Fibroblast of lung (primary cell): ENCODE measurements at regions not wholly inside any gene's neighbourhood (a gene's known extent, or its start where the extent isn't known, plus 50 kb on each side); places are given as distances from the start of the nearest gene placed in this dataset.

Source experiments
- DNase-seq, 2 donors: peaks; one replicate each; pipeline versions ENCODE4 v3.0.0 to v3.0.0-alpha.2; 2010; ENCODE audit warnings: low read depth in 2 of 2
- H2AFZ ChIP-seq: 2 replicates; pipeline ENCODE4 v1.5.1; 2012; ENCODE audit warnings: low read length, control low read depth, inconsistent platforms
- H3K27ac ChIP-seq: 2 replicates; pipeline ENCODE4 v1.5.1; 2011; ENCODE audit warnings: low read length, control low read depth; ENCODE audit not compliant: insufficient read depth
- H3K27me3 ChIP-seq: 2 replicates; pipeline ENCODE4 v1.5.1; 2011; ENCODE audit warnings: mild to moderate bottlenecking, low read length; ENCODE audit not compliant: control insufficient read depth, insufficient read depth
- H3K36me3 ChIP-seq: 2 replicates; pipeline ENCODE4 v1.5.1; 2011; ENCODE audit warnings: low read length; ENCODE audit not compliant: control insufficient read depth, insufficient read depth
- H3K4me1 ChIP-seq: 2 replicates; pipeline ENCODE4 v1.5.1; 2011; ENCODE audit warnings: low read length; ENCODE audit not compliant: control insufficient read depth, insufficient read depth; ENCODE audit errors: extremely low read depth
- H3K4me2 ChIP-seq: 2 replicates; pipeline ENCODE4 v1.5.1; 2011; ENCODE audit warnings: low read length, control low read depth; ENCODE audit not compliant: insufficient read depth; ENCODE audit errors: extremely low read depth
- H3K4me3 ChIP-seq, 4 experiments: fragments of 200-600 bp in 1 of 4; sonication (generic) in 1 of 4; replicated peaks in 1 of 4; 2 replicates each; pipeline ENCODE4 v1.5.1; 2011 to 2016; ENCODE audit warnings: low read length in 4 of 4, low read depth in 3 of 4, mild to moderate bottlenecking in 3 of 4, control low read depth in 2 of 4, inconsistent platforms in 1 of 4, mixed read lengths in 1 of 4; ENCODE audit not compliant: insufficient read depth in 1 of 4; ENCODE audit errors: control extremely low read depth in 1 of 4
- H3K79me2 ChIP-seq: 2 replicates; pipeline ENCODE4 v1.5.1; 2012; ENCODE audit warnings: mild to moderate bottlenecking, low read length, inconsistent platforms; ENCODE audit not compliant: control insufficient read depth, insufficient read depth
- H3K9ac ChIP-seq: 2 replicates; pipeline ENCODE4 v1.5.1; 2011; ENCODE audit warnings: mild to moderate bottlenecking, low read length, control low read depth; ENCODE audit not compliant: insufficient read depth
- H3K9me3 ChIP-seq: 2 replicates; pipeline ENCODE4 v1.5.1; 2012; ENCODE audit warnings: low read depth, low read length; ENCODE audit not compliant: control insufficient read depth, insufficient read depth
- H4K20me1 ChIP-seq: 2 replicates; pipeline ENCODE4 v1.5.1; 2011; ENCODE audit warnings: low read length; ENCODE audit not compliant: control insufficient read depth, insufficient read depth; ENCODE audit errors: extremely low read depth
- CTCF ChIP-seq, 2 donors: IDR thresholded peaks in 1 of 2; conservative IDR thresholded peaks in 1 of 2; 1 replicate in 1 of 2; 2 replicates in 1 of 2; pipeline ENCODE4 v1.5.1; 2011 to 2012; ENCODE audit warnings: low read length in 2 of 2, control low read depth in 1 of 2, inconsistent platforms in 1 of 2, low read depth in 1 of 2, mild to moderate bottlenecking in 1 of 2
- EZH2 ChIP-seq: IDR thresholded peaks from 2 replicates; pipeline ENCODE4 v1.5.1; 2012; ENCODE audit warnings: low read length, control low read depth, mild to moderate bottlenecking; ENCODE audit errors: missing control alignments

- H3K27me3 ChIP-seq = no peaks in the 10 kb centered on the region
- no peaks in the 10 kb centered on the region for H4K20me1 ChIP-seq
- H3K36me3 ChIP-seq = no peaks in the 10 kb centered on the region
- no peak for DNase-seq
- H3K9me3 ChIP-seq = no peaks in the 10 kb centered on the region
- H3K79me2 ChIP-seq = no peaks in the 10 kb centered on the region
- H2AFZ ChIP-seq = no peak overlapping the region
- no peaks in the 10 kb centered on the region for H3K4me1 ChIP-seq
- H3K4me3 ChIP-seq = no peak overlapping the region
- H3K9ac ChIP-seq = no peak overlapping the region
- TF ChIP-seq EZH2 (no peak), CTCF (conservative IDR thresholded peaks at IDR 0.05 in 1 of 2, IDR thresholded peaks at IDR 0.05 in 1 of 2; ENCODE audit: low read depth in 1 of 2, low read length in 2 of 2) (no peak)
- no peak overlapping the region for H3K4me2 ChIP-seq
- no peak overlapping the region for H3K27ac ChIP-seq
These were observed 227.3 kb upstream of the CSF3R start for GRCh38 chr1:36709869-36710481.

GRCh38 chr1:36708587-36708986 is 225.9 kb upstream of the CSF3R start:
- no peak overlapping the region for H2AFZ ChIP-seq
- no peak overlapping the region for H3K9ac ChIP-seq
- TF ChIP-seq CTCF (conservative IDR thresholded peaks at IDR 0.05 in 1 of 2, IDR thresholded peaks at IDR 0.05 in 1 of 2; ENCODE audit: low read depth in 1 of 2, low read length in 2 of 2) (no peak), EZH2 (no peak)
- H3K36me3 ChIP-seq = no peaks in the 10 kb centered on the region
- no peaks in the 10 kb centered on the region for H3K27me3 ChIP-seq
- no peaks in the 10 kb centered on the region for H3K4me1 ChIP-seq
- no peaks in the 10 kb centered on the region for H4K20me1 ChIP-seq
- H3K4me3 ChIP-seq = no peak overlapping the region
- no peak for DNase-seq
- H3K9me3 ChIP-seq = no peaks in the 10 kb centered on the region
- H3K4me2 ChIP-seq = no peak overlapping the region
- no peak overlapping the region for H3K27ac ChIP-seq
- H3K79me2 ChIP-seq = no peaks in the 10 kb centered on the region

GRCh38 chr1:36707221-36707620 is 224.5 kb upstream of the CSF3R start:
- H3K27me3 ChIP-seq = no peaks in the 10 kb centered on the region
- no peaks in the 10 kb centered on the region for H3K9me3 ChIP-seq
- no peak for TF ChIP-seq CTCF (conservative IDR thresholded peaks at IDR 0.05 in 1 of 2, IDR thresholded peaks at IDR 0.05 in 1 of 2; ENCODE audit: low read depth in 1 of 2, low read length in 2 of 2)
- TF ChIP-seq EZH2 = no peak
- no peaks in the 10 kb centered on the region for H4K20me1 ChIP-seq
- H3K27ac ChIP-seq = no peak overlapping the region
- no peaks in the 10 kb centered on the region for H3K4me1 ChIP-seq
- H3K4me2 ChIP-seq = no peak overlapping the region
- no peaks in the 10 kb centered on the region for H3K36me3 ChIP-seq
- H3K9ac ChIP-seq = no peak overlapping the region
- DNase-seq = no peak
- no peak overlapping the region for H3K4me3 ChIP-seq
- H3K79me2 ChIP-seq = no peaks in the 10 kb centered on the region
- no peak overlapping the region for H2AFZ ChIP-seq
